Omental fat pad (tissue), 3 donors: ENCODE measurements at regions not wholly inside any gene's neighbourhood (a gene's known extent, or its start where the extent isn't known, plus 50 kb on each side); places are given as distances from the start of the nearest gene placed in this dataset.

ENCODE experiments used
- ATAC-seq: fragments of 150-250 bp; one replicate; pipeline ENCODE4 v1.9.1; 2016; ENCODE audit warnings: mild to moderate bottlenecking, moderate library complexity; ENCODE audit not compliant: low FRiP score
- DNase-seq: peaks from one replicate; pipeline ENCODE4 v3.0.0-alpha.2; 2019; ENCODE audit warnings: low spot score
- TF ChIP-seq, protein P1 (sequence below), 3 donors: fragments of 450-650 bp; IDR thresholded peaks; one replicate each; pipeline ENCODE4 v1.5.1; 2016 to 2017; ENCODE audit warnings: antibody characterized with exemption in 3 of 3, mild to moderate bottlenecking in 3 of 3, moderate library complexity in 2 of 3

DNA sequence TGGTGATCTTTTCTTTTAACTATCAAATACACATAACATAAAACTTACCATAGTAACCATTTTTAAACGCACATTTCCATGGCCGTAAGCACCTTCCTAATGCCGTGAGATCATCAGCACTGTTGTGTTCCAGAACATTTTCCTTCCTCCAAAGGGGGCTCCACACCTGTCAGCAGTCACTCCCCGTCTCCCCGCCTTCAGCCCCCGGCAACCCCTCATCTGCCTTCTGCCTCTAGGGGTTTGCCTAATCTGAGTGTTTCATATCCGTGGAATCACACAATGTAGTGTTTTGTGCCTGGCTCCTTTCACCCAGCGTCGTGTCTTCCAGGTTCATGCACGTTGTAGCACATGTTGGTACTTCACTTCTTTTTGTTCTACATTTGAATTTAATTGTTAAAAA is 350.1 kb upstream of the TNRC6C start:
- TF ChIP-seq, protein P1, sequence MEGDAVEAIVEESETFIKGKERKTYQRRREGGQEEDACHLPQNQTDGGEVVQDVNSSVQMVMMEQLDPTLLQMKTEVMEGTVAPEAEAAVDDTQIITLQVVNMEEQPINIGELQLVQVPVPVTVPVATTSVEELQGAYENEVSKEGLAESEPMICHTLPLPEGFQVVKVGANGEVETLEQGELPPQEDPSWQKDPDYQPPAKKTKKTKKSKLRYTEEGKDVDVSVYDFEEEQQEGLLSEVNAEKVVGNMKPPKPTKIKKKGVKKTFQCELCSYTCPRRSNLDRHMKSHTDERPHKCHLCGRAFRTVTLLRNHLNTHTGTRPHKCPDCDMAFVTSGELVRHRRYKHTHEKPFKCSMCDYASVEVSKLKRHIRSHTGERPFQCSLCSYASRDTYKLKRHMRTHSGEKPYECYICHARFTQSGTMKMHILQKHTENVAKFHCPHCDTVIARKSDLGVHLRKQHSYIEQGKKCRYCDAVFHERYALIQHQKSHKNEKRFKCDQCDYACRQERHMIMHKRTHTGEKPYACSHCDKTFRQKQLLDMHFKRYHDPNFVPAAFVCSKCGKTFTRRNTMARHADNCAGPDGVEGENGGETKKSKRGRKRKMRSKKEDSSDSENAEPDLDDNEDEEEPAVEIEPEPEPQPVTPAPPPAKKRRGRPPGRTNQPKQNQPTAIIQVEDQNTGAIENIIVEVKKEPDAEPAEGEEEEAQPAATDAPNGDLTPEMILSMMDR (IDR thresholded peaks at IDR 0.05): no peak
- ATAC-seq (no peak), DNase-seq (no peak)

DNA sequence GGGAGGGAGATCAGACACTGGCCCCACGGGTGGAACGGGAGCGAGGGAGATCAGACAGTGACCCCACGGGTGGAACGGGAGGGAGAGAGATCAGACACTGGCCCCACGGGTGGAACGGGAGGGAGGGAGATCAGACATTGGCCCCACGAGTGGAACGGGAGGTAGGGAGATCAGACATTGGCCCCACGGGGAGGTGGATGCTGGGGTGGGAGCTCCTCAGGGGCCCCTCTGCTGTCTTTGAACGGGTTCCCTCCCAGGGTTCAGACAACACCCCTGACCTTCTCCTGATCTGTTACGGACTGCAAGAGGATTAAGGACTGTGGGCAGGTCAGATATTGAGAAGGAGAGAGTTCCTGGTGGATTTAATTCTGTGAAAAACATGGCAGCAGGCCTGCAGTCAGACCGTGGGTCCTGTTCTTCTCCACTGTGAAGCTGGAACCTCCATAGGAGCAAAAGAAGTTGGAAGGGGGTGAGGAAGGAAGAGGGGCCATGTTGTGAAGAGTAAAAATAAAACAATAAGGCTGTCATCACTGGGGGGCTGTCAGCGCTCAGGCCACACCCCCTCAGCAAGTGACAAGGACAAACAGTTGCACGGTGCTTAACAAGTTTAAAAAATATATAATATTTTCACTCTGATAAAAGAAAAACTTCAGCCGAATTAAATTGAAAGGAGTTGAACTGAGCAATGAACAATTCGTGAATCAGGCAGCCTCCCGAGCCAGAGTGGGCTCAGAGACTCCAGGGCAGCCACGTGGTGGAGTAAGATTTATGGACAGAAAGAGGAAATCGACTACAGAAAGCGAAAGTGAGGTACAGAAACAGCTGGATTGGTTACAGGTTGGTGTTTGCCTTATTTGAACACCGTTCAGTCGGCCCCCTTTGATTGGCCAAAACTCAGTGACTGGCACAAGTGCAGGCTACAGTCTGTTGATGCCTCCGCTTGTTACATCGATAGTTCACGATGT is 348.7 kb upstream of the TNRC6C start:
- TF ChIP-seq, protein P1 (IDR thresholded peaks at IDR 0.05): no peak
- ATAC-seq: no peak
- no peak for DNase-seq

GRCh38 chr17:77610518-77610893 is 348.0 kb upstream of the TNRC6C start:
- TF ChIP-seq, protein P1 (IDR thresholded peaks at IDR 0.05): no peak
- no peak for DNase-seq

GRCh38 chr17:77610972-77611521 is 347.5 kb upstream of the TNRC6C start:
- no peak for DNase-seq
- no peak for ATAC-seq
- TF ChIP-seq, protein P1 (IDR thresholded peaks at IDR 0.05): no peak

More at GRCh38 chr17:77610518-77610893, 348.0 kb upstream of the TNRC6C start:
- no peak for ATAC-seq

DNA sequence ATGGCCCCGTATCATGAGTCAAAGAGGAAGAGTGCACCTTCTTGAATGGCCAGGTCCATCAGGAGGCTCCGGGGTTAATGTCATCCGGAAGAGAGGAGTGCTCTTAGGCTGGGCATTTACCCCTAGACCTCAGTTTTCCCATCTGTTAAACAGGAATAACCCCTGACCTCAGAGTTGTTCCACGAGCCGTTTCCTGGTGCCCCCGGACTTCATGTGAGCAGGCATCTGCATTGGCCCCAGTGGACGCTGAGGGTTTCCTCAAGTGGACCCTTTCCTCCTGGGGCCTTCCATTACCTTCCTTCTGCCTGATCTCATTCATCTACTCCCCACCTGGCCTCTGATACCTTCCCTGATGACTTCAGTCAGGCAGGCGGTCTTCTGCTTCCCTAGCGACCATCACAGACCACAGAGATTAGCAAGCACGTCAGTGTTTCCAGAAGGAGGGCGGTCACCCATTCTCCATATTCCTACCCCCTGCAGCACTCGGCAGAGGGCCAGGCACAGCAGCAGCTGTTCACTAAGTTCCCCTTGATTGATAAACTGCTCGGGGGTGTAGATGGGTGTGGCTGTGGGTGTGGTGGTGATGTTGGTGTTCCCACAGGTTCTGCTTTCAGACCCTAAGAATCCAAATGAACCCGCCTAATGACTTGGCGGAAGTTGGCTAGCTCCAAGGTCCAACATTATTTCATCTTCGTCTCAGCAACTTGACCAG is 346.6 kb upstream of the TNRC6C start:
- TF ChIP-seq, protein P1 (IDR thresholded peaks at IDR 0.05): no peak
- DNase-seq: no peak

DNA sequence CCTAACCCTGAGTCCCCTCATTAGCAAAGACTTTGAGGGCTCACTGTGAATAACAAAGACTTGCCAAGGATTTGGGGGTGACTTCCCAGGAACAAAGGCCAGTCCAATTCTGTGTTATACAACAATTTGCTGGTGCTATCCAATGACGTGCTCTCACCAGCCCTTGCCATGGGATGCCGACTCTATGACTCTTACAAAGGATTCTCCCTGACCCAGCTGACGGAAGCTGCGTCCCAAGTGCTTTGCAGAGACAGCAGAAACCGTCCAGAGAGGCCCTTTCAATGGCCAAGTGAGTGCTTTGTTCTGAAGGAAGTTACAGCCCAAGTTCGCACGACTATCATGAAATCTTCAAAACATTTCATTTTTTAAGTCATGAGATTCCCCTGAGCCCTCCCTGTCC is 345.3 kb upstream of the TNRC6C start:
- DNase-seq: no peak
- TF ChIP-seq, protein P1 (IDR thresholded peaks at IDR 0.05): no peak
- no peak for ATAC-seq

More for the DNA sequence above, 346.6 kb upstream of the TNRC6C start:
- no peak for ATAC-seq
